ENCODE measurements at regions not wholly inside any gene's neighbourhood (a gene's known extent, or its start where the extent isn't known, plus 50 kb on each side); places are given as distances from the start of the nearest gene placed in this dataset.

DNA sequence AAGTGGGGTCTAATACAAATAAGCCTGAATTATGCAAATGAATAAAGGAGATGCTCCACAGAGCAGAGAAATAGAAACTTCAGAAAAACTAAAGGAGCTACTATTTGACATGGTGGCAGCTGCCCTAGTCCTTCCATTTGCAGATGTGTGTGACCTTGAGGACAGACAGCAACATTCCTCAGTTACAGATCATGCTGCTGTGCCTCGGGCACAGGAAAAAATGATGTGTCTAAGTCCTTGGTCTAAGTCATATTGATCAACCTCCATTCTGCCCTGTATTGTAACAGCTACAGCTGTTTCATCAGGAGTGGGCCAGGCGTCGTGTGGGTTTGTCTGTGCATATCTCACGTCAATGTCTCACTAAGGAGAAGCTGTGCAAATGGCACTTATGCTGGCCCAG is 710.4 kb downstream of the TNS3 start:
- no TSS peak for BruUV-seq (replicated peaks)
- no peak overlapping the region for H2AFZ ChIP-seq (ENCODE audit: low read depth, low read length, poor library complexity, severe bottlenecking)
- H3K36me3 ChIP-seq (ENCODE audit: control insufficient read depth in 1 of 2, insufficient read depth in 2 of 2, low read length in 2 of 2): no peaks in the 10 kb centered on the region
- DNase-seq (ENCODE audit: low read depth, low spot score) (no peak), ATAC-seq (no peak)
- H3K9me2 ChIP-seq (ENCODE audit: insufficient read depth): no peaks in the 10 kb centered on the region
- no peaks in the 10 kb centered on the region for H3K4me1 ChIP-seq (ENCODE audit: control insufficient read depth in 1 of 2, insufficient read depth in 2 of 2, low read length in 2 of 2)
- no peaks in the 10 kb centered on the region for H3K27me3 ChIP-seq (ENCODE audit: insufficient read depth, low read length)
- no peaks in the 10 kb centered on the region for H4K20me1 ChIP-seq (ENCODE audit: insufficient read depth)
- H3K9me3 ChIP-seq (ENCODE audit: control insufficient read depth in 1 of 2, insufficient read depth in 1 of 2, low read depth in 1 of 2, low read length in 2 of 2): no peaks in the 10 kb centered on the region; a peak in 1 of 4 replicates
- no peak overlapping the region for H3K27ac ChIP-seq (ENCODE audit: low read depth, low read length)
- no peak overlapping the region for H3K4me3 ChIP-seq (replicated peaks in 1 of 2; ENCODE audit: low read depth in 1 of 2, low read length in 2 of 2)
- no peak overlapping the region for H3K4me2 ChIP-seq (ENCODE audit: low read length)
- intact Hi-C loops (cut with micrococcal nuclease): no loop called here
- ChIA-PET POLR2A (no interaction called here), CTCF (no interaction called here), RAD21 (ENCODE audit: low non-redundant PET in 1 of 2, low total read pairs in 2 of 2, uncharacterized antibody in 2 of 2, unreplicated experiment in 2 of 2) (no interaction called here)
- no peaks in the 10 kb centered on the region for H3K79me2 ChIP-seq (ENCODE audit: insufficient read depth, low read length)
- TF ChIP-seq YY1 (IDR thresholded peaks at IDR 0.05; ENCODE audit: extremely low read depth, insufficient replicate concordance, low read depth, low read length) (no peak), POLR2A (IDR thresholded peaks at IDR 0.05; ENCODE audit: borderline replicate concordance, extremely low read depth, insufficient read depth, insufficient read length) (no peak), SIN3A (IDR thresholded peaks at IDR 0.05; ENCODE audit: low read depth) (no peak), CEBPB (IDR thresholded peaks at IDR 0.05; ENCODE audit: low read depth) (no peak), EZH2phosphoT487 (IDR thresholded peaks at IDR 0.05; ENCODE audit: borderline replicate concordance) (no peak), ZNF274 (IDR thresholded peaks at IDR 0.05; ENCODE audit: low read depth, low read length) (no peak)
- TF ChIP-seq, protein P1, sequence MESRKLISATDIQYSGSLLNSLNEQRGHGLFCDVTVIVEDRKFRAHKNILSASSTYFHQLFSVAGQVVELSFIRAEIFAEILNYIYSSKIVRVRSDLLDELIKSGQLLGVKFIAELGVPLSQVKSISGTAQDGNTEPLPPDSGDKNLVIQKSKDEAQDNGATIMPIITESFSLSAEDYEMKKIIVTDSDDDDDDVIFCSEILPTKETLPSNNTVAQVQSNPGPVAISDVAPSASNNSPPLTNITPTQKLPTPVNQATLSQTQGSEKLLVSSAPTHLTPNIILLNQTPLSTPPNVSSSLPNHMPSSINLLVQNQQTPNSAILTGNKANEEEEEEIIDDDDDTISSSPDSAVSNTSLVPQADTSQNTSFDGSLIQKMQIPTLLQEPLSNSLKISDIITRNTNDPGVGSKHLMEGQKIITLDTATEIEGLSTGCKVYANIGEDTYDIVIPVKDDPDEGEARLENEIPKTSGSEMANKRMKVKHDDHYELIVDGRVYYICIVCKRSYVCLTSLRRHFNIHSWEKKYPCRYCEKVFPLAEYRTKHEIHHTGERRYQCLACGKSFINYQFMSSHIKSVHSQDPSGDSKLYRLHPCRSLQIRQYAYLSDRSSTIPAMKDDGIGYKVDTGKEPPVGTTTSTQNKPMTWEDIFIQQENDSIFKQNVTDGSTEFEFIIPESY (IDR thresholded peaks at IDR 0.05; ENCODE audit: extremely low read depth, insufficient replicate concordance, low read length): no peak
- TF ChIP-seq, protein P2, sequence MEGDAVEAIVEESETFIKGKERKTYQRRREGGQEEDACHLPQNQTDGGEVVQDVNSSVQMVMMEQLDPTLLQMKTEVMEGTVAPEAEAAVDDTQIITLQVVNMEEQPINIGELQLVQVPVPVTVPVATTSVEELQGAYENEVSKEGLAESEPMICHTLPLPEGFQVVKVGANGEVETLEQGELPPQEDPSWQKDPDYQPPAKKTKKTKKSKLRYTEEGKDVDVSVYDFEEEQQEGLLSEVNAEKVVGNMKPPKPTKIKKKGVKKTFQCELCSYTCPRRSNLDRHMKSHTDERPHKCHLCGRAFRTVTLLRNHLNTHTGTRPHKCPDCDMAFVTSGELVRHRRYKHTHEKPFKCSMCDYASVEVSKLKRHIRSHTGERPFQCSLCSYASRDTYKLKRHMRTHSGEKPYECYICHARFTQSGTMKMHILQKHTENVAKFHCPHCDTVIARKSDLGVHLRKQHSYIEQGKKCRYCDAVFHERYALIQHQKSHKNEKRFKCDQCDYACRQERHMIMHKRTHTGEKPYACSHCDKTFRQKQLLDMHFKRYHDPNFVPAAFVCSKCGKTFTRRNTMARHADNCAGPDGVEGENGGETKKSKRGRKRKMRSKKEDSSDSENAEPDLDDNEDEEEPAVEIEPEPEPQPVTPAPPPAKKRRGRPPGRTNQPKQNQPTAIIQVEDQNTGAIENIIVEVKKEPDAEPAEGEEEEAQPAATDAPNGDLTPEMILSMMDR (IDR thresholded peaks at IDR 0.05 in 2 of 3, conservative IDR thresholded peaks at IDR 0.05 in 1 of 3; ENCODE audit: borderline replicate concordance in 1 of 3, insufficient read depth in 1 of 3, low read depth in 2 of 3, low read length in 2 of 3): no peak
- TF ChIP-seq, protein P3, sequence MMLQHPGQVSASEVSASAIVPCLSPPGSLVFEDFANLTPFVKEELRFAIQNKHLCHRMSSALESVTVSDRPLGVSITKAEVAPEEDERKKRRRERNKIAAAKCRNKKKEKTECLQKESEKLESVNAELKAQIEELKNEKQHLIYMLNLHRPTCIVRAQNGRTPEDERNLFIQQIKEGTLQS (IDR thresholded peaks at IDR 0.05): no peak
- H3K9ac ChIP-seq (ENCODE audit: low read length): no peak overlapping the region
